Stomach (tissue), 8 donors: ENCODE measurements at regions not wholly inside any gene's neighbourhood (a gene's known extent, or its start where the extent isn't known, plus 50 kb on each side); places are given as distances from the start of the nearest gene placed in this dataset.
"Not testable (repeated sequence)": the region's sequence is repeated elsewhere in the genome, so short reads cannot be mapped to it uniquely, and the experiment has no call there.

Source experiments
- DNase-seq, 2 donors: peaks; one replicate each; pipeline versions ENCODE4 v3.0.0 to v3.0.0-alpha.2; 2013 to 2019
- H3K27ac ChIP-seq, 5 donors: fragments of 200-600 bp in 4 of 5; sonication (generic) in 4 of 5; one replicate each; pipeline ENCODE4 v1.5.1; 2013 to 2019; ENCODE audit warnings: mild to moderate bottlenecking in 1 of 5, moderate library complexity in 1 of 5
- H3K27me3 ChIP-seq, 3 donors: fragments of 200-600 bp; sonication (generic); one replicate each; pipeline ENCODE4 v1.5.1; 2017 to 2019; ENCODE audit warnings: mixed run types in 1 of 3
- H3K36me3 ChIP-seq, 4 donors: fragments of 200-600 bp; sonication (generic); 1 replicate in 3 of 4; 2 replicates in 1 of 4; pipeline ENCODE4 v1.5.1; 2016 to 2019
- H3K4me1 ChIP-seq, 4 donors: fragments of 200-600 bp; sonication (generic); one replicate each; pipeline ENCODE4 v1.5.1; 2016 to 2019
- H3K4me3 ChIP-seq, 4 donors: fragments of 200-600 bp; sonication (generic) in 3 of 4; one replicate each; pipeline ENCODE4 v1.5.1; 2016 to 2019; ENCODE audit warnings: mild to moderate bottlenecking in 1 of 4
- H3K9me3 ChIP-seq, 4 donors: fragments of 200-600 bp; sonication (generic); one replicate each; pipeline ENCODE4 v1.5.1; 2016 to 2019
- CTCF ChIP-seq, 7 experiments: fragments of 450-650 bp in 4 of 7; fragments of 200-600 bp in 3 of 7; sonication (generic) in 3 of 7; IDR thresholded peaks; one replicate each; pipeline ENCODE4 v1.5.1; 2016 to 2019; ENCODE audit warnings: antibody characterized with exemption in 7 of 7, control low read depth in 2 of 7, mild to moderate bottlenecking in 1 of 7
- EP300 ChIP-seq: sonication (generic); formaldehyde crosslinking; IDR thresholded peaks from one replicate; pipeline ENCODE4 v1.6.1; 2017; ENCODE audit warnings: antibody characterized with exemption
- POLR2A ChIP-seq, 4 donors: fragments of 450-650 bp; IDR thresholded peaks; one replicate each; pipeline ENCODE4 v1.6.1; 2016; ENCODE audit warnings: antibody characterized with exemption in 4 of 4, control low read depth in 2 of 4, mild to moderate bottlenecking in 1 of 4, moderate library complexity in 1 of 4
- POLR2AphosphoS5 ChIP-seq, 3 donors: sonication (generic); formaldehyde crosslinking; IDR thresholded peaks; one replicate each; pipeline ENCODE4 v1.6.1; 2016; ENCODE audit warnings: antibody characterized with exemption in 3 of 3
- WGBS, 5 donors: extraction: QIAGEN DNeasy Blood & Tissue Kit in 3 of 5; methylation state at CpG; one replicate each; pipeline versions ENCODE4 v1.1.5 to v1.1.7; 2013 to 2018; 5-methylcytosine and 5-hydroxymethylcytosine counted together
- intact Hi-C: fragments of 100-400 bp; cut with DNase I; formaldehyde crosslinking; loops from one replicate; pipeline ENCODE4 v1.15.1; 2023; ENCODE audit warnings: low total_unique reads
- donor health status: healthy with polysubstance abuse.
- donor health status: Bipolar disorder and iron deficiency.
- donor health status: healthy.

GRCh38 chr10:65172249-65172648 is 1651.0 kb downstream of the REEP3 start:
- TF ChIP-seq POLR2A (IDR thresholded peaks at IDR 0.05): no peak
- no peak for TF ChIP-seq POLR2AphosphoS5 (IDR thresholded peaks at IDR 0.05)
- TF ChIP-seq CTCF (IDR thresholded peaks at IDR 0.05): no peak
- no peak for TF ChIP-seq EP300
- H3K9me3 ChIP-seq: no peaks in the 10 kb centered on the region
- no peaks in the 10 kb centered on the region for H3K36me3 ChIP-seq
- intact Hi-C loops: no loop called here
- H3K27ac ChIP-seq: no peak overlapping the region
- WGBS, 5 donors: 62 to 79% (median 70%) methylated on average over 2 of the region's 2 CpGs
- no peak for DNase-seq
- H3K4me3 ChIP-seq: no peak overlapping the region
- H3K4me1 ChIP-seq: no peaks in the 10 kb centered on the region
- H3K27me3 ChIP-seq: no peaks in the 10 kb centered on the region

DNA sequence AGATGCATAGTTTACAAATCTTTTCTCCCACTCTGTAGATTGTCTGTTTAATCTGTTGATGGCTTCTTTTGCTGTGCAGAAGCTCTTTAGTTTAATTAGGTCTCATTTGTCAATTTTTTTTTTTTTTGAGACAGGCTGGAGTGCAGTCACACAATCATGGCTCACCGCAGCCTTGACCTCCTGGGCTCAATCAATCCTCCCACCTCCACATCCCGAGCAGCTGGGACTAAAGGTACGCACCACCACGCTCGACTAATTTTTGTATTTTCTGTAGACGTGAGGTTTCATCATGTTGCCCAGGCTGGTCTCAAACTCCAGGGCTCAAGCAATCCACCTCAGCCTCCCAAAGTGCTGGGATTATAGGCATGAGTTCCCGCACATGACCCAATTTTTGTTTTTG is 1655.8 kb downstream of the REEP3 start:
- no peak overlapping the region for H3K27ac ChIP-seq
- H3K27me3 ChIP-seq: no peaks in the 10 kb centered on the region
- no peak overlapping the region for H3K4me3 ChIP-seq
- TF ChIP-seq POLR2AphosphoS5 (IDR thresholded peaks at IDR 0.05) (no peak), CTCF (IDR thresholded peaks at IDR 0.05) (no peak), POLR2A (IDR thresholded peaks at IDR 0.05) (no peak), EP300 (no peak)
- 86 to 94% (median 92%) methylated on average over 7 of the region's 7 CpGs for WGBS, 5 donors
- intact Hi-C loops: no loop called here
- H3K9me3 ChIP-seq: peaks cover 0 to 10% (median 0%) of the 10 kb centered on the region in 4 donors
- no peak for DNase-seq
- no peaks in the 10 kb centered on the region for H3K4me1 ChIP-seq
- H3K36me3 ChIP-seq: no peaks in the 10 kb centered on the region

DNA sequence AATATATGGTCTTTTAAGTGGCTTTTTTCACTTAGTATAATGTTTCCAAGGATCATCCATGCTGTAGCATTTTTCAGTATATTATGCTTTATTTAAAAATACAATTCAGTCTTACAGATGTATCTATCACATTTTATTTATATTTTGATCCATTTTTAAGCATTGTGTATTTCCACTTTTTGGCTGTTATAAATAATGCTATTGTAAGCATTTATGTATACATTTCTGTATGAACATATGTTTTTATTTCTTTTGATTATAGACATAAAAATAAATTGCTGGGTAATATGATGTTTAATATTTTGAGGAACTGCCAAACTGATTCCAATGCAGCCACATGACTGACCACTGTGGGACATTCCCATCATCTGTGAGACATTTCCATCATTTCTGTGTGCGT is 1662.0 kb downstream of the REEP3 start:
- 91 to 97% (median 94%) methylated on average over 1 of the region's 1 CpG for WGBS, 5 donors
- Histone ChIP-seq H3K9me3 (peaks cover 0 to 10% (median 0%) of the 10 kb centered on the region in 4 donors), H3K4me1 (no peaks in the 10 kb centered on the region), H3K36me3 (no peaks in the 10 kb centered on the region), H3K4me3 (no peak overlapping the region), H3K27me3 (no peaks in the 10 kb centered on the region), H3K27ac (no peak overlapping the region)
- intact Hi-C loops: no loop called here
- DNase-seq: no peak
- TF ChIP-seq POLR2A (IDR thresholded peaks at IDR 0.05) (no peak), EP300 (no peak), POLR2AphosphoS5 (IDR thresholded peaks at IDR 0.05) (no peak), CTCF (IDR thresholded peaks at IDR 0.05) (no peak)

DNA sequence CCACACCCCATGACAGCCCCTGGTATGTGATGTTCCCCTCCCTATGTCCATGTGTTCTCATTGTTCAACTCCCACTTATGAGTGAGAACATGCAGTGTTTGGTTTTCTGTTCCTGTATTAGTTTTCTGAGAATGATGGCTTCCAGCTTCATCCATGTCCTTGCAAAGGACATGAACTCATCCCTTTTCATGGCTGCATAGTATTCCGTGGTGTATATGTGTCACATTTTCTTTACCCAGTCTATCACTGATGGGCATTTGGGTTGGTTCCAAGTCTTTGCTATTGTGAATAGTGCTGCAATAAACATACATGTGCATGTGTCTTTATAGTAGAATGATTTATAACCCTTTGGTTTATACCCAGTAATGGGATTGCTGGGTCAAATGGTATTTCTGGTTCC is 1665.5 kb downstream of the REEP3 start:
- DNase-seq, H3K36me3 ChIP-seq, H3K4me3 ChIP-seq, H3K4me1 ChIP-seq, intact Hi-C loops, H3K9me3 ChIP-seq, H3K27me3 ChIP-seq, H3K27ac ChIP-seq: not testable (repeated sequence)
- WGBS, 5 donors: 86 to 100% (median 90%) methylated on average over 1 of the region's 1 CpG

DNA sequence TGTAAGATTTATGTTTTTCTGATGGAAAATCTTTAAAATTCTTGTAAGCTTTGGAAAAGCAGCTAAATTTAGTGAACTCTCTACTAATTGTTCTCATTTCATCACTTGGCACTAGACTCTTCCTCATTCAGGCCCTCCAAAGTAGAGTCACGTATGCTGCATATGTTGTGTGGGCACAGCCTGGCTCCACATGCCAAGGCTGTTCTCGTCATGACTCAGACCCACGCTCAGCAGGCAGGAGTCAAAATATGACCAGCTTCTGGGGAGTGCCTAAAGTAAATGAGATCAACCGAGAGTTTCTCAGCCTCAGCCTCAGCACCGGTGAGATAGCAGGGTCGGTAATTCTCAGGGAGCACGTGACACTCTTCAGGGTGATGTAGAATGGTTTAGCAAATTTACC is 1672.9 kb downstream of the REEP3 start:
- Histone ChIP-seq H3K9me3 (no peaks in the 10 kb centered on the region), H3K4me1 (no peaks in the 10 kb centered on the region), H3K27me3 (no peaks in the 10 kb centered on the region), H3K27ac (no peak overlapping the region), H3K36me3 (no peaks in the 10 kb centered on the region), H3K4me3 (no peak overlapping the region)
- intact Hi-C loops: no loop called here
- 82 to 90% (median 88%) methylated on average over 7 of the region's 7 CpGs for WGBS, 5 donors
- DNase-seq: no peak
- TF ChIP-seq POLR2A (IDR thresholded peaks at IDR 0.05) (no peak), CTCF (IDR thresholded peaks at IDR 0.05) (no peak), EP300 (no peak), POLR2AphosphoS5 (IDR thresholded peaks at IDR 0.05) (no peak)
